ENCODE measurements at regions not wholly inside any gene's neighbourhood (a gene's known extent, or its start where the extent isn't known, plus 50 kb on each side); places are given as distances from the start of the nearest gene placed in this dataset.

DNA sequence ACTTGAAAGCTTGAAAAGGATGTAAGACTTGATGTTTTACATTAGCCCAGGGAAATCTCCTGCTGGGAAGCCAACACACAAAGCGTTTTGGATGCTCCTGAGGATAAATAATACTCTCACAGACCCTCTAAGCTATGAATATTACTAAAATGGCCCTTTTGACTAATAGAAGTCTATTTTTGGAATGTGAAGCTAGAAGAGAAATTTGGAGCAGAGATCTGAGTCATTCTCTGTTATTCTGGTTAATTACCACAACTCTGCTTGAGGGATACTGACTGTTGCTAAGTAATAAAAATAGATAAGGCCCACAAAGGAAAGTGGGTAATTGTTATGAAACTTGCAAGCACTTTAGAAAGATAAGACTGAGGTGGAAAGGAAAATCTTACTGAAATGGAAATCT is 346.2 kb upstream of the STXBP6 start:
- in situ Hi-C loops (cut with HindIII; ENCODE audit: extremely low pct_ligation_motif_present, low pct_unique_long_range_greater_than_20kb) (no loop called here), intact Hi-C loops (cut with micrococcal nuclease; ENCODE audit: unreplicated experiment) (no loop called here)
- CTCF ChIA-PET (ENCODE audit: low intra/inter-chr PET ratio, low total read pairs): no interaction called here
- Histone ChIP-seq H3K79me2 (ENCODE audit: insufficient read depth, low read length) (no peaks in the 10 kb centered on the region), H3K27ac (ENCODE audit: extremely low read length, insufficient read depth, low read length) (no peak overlapping the region), H4K20me1 (ENCODE audit: insufficient read depth, low read length) (no peaks in the 10 kb centered on the region), H3K27me3 (ENCODE audit: control insufficient read depth in 1 of 2, insufficient read depth in 2 of 2, low read length in 2 of 2) (no peaks in the 10 kb centered on the region), H3K4me3 (replicated peaks in 1 of 3; ENCODE audit: insufficient read depth in 1 of 3, low read depth in 2 of 3, low read length in 3 of 3) (no peak overlapping the region), H3K4me1 (ENCODE audit: insufficient read depth, low read length) (no peaks in the 10 kb centered on the region), H3K9ac (ENCODE audit: insufficient read depth, low read depth, low read length) (no peak overlapping the region), H2AFZ (ENCODE audit: low read length) (no peak overlapping the region), H3K9me3 (ENCODE audit: low read length) (no peaks in the 10 kb centered on the region), H3K4me2 (ENCODE audit: low read depth, low read length) (no peak overlapping the region), H3K36me3 (replicated peaks in 1 of 2; ENCODE audit: control insufficient read depth in 1 of 2, insufficient read depth in 2 of 2, low read length in 2 of 2) (no peaks in the 10 kb centered on the region)
- TF ChIP-seq FOXP4 (CRISPR knock-in tag; IDR thresholded peaks at IDR 0.05): no peak
- no TSS peak for BruUV-seq (replicated peaks)
- ATAC-seq (no peak), DNase-seq (ENCODE audit: low spot score) (no peak), FAIRE-seq (no peak)
- POLR2A ChIA-PET: no interaction called here
- WGBS (ENCODE audit: low lambda C conversion rate): 0% methylated on average over 1 of the region's 1 CpG

GRCh38 chr14:25394791-25395391 is 344.9 kb upstream of the STXBP6 start:
- Histone ChIP-seq H3K9ac (ENCODE audit: insufficient read depth, low read depth, low read length) (no peak overlapping the region), H3K4me3 (replicated peaks in 1 of 3; ENCODE audit: insufficient read depth in 1 of 3, low read depth in 2 of 3, low read length in 3 of 3) (no peak overlapping the region), H3K4me2 (ENCODE audit: low read depth, low read length) (no peak overlapping the region), H3K79me2 (ENCODE audit: insufficient read depth, low read length) (no peaks in the 10 kb centered on the region), H3K27ac (ENCODE audit: extremely low read length, insufficient read depth, low read length) (no peak overlapping the region), H3K4me1 (ENCODE audit: insufficient read depth, low read length) (no peaks in the 10 kb centered on the region), H3K36me3 (replicated peaks in 1 of 2; ENCODE audit: control insufficient read depth in 1 of 2, insufficient read depth in 2 of 2, low read length in 2 of 2) (no peaks in the 10 kb centered on the region), H3K27me3 (ENCODE audit: control insufficient read depth in 1 of 2, insufficient read depth in 2 of 2, low read length in 2 of 2) (no peaks in the 10 kb centered on the region), H3K9me3 (ENCODE audit: low read length) (no peaks in the 10 kb centered on the region), H2AFZ (ENCODE audit: low read length) (no peak overlapping the region), H4K20me1 (ENCODE audit: insufficient read depth, low read length) (no peaks in the 10 kb centered on the region)
- CTCF ChIA-PET (ENCODE audit: low intra/inter-chr PET ratio, low total read pairs): no interaction called here
- WGBS (ENCODE audit: low lambda C conversion rate): 17% methylated on average over 3 of the region's 3 CpGs
- BruUV-seq (replicated peaks): no TSS peak
- DNase-seq (ENCODE audit: low spot score): no peak
- POLR2A ChIA-PET: no interaction called here
- no peak for FAIRE-seq
- intact Hi-C loops (cut with micrococcal nuclease; ENCODE audit: unreplicated experiment) (no loop called here), in situ Hi-C loops (cut with HindIII; ENCODE audit: extremely low pct_ligation_motif_present, low pct_unique_long_range_greater_than_20kb) (no loop called here)
- TF ChIP-seq ZNF460 (CRISPR knock-in tag; IDR thresholded peaks at IDR 0.05; ENCODE audit: borderline replicate concordance) (no peak), TBX3 (IDR thresholded peaks at IDR 0.05; ENCODE audit: borderline replicate concordance) (0 out of 2 replicates have a peak, but pooled peaks have one; percentile 14)
- ATAC-seq: no peak

All from HepG2 (cell line).